ENCODE measurements at regions not wholly inside any gene's neighbourhood (a gene's known extent, or its start where the extent isn't known, plus 50 kb on each side); places are given as distances from the start of the nearest gene placed in this dataset.

DNA sequence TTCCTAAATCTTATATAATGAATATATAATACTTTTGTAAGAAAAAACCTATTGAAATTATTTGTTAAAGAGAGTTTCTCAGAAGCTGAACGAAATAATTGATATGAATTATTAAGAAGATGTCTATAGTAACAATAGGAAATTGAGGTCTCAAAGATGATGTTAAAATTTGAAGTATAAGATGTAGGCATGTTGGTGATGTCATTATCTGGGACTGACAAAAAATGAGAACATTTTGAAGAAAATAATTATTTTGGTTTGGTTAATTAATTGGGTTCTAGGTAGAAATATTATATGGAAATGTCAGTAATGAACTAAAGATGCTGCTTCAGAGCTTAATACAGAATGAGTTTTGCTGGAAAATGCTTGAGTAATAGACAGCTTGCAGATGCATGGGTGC, 501.4 kb upstream of the ST8SIA4 start:
- Histone ChIP-seq H4K20me1 (ENCODE audit: insufficient read depth, low read length) (no peaks in the 10 kb centered on the region), H3K4me3 (ENCODE audit: low read length) (no peak overlapping the region), H3K9me2 (replicated peaks; ENCODE audit: insufficient read depth, low read length) (no peaks in the 10 kb centered on the region), H3K9ac (ENCODE audit: low read length) (no peak overlapping the region), H3K27ac (ENCODE audit: low read length) (no peak overlapping the region), H3F3A (ENCODE audit: insufficient read depth, low read length) (no peaks in the 10 kb centered on the region), H3K4me1 (ENCODE audit: low read length) (no peaks in the 10 kb centered on the region), H3K9me3 (replicated peaks; ENCODE audit: insufficient read depth, low read length) (no peaks in the 10 kb centered on the region), H3K36me3 (replicated peaks; ENCODE audit: insufficient read depth, low read length) (no peaks in the 10 kb centered on the region), H3K79me2 (ENCODE audit: low read length) (no peaks in the 10 kb centered on the region), H2AFZ (ENCODE audit: low read length) (no peak overlapping the region), H3K4me2 (ENCODE audit: low read depth, low read length) (no peak overlapping the region), H3K27me3 (replicated peaks; ENCODE audit: insufficient read depth, low read length) (no peaks in the 10 kb centered on the region)
- DNase-seq = no peak
- TF ChIP-seq, protein P1, sequence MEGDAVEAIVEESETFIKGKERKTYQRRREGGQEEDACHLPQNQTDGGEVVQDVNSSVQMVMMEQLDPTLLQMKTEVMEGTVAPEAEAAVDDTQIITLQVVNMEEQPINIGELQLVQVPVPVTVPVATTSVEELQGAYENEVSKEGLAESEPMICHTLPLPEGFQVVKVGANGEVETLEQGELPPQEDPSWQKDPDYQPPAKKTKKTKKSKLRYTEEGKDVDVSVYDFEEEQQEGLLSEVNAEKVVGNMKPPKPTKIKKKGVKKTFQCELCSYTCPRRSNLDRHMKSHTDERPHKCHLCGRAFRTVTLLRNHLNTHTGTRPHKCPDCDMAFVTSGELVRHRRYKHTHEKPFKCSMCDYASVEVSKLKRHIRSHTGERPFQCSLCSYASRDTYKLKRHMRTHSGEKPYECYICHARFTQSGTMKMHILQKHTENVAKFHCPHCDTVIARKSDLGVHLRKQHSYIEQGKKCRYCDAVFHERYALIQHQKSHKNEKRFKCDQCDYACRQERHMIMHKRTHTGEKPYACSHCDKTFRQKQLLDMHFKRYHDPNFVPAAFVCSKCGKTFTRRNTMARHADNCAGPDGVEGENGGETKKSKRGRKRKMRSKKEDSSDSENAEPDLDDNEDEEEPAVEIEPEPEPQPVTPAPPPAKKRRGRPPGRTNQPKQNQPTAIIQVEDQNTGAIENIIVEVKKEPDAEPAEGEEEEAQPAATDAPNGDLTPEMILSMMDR (IDR thresholded peaks at IDR 0.05; ENCODE audit: low read length) = no peak
- TF ChIP-seq EZH2phosphoT487 (IDR thresholded peaks at IDR 0.05; ENCODE audit: low read length) = no peak
- TF ChIP-seq EZH2 (optimal IDR thresholded peaks at IDR 0.05; ENCODE audit: low read depth, low read length) = no peak

DNA sequence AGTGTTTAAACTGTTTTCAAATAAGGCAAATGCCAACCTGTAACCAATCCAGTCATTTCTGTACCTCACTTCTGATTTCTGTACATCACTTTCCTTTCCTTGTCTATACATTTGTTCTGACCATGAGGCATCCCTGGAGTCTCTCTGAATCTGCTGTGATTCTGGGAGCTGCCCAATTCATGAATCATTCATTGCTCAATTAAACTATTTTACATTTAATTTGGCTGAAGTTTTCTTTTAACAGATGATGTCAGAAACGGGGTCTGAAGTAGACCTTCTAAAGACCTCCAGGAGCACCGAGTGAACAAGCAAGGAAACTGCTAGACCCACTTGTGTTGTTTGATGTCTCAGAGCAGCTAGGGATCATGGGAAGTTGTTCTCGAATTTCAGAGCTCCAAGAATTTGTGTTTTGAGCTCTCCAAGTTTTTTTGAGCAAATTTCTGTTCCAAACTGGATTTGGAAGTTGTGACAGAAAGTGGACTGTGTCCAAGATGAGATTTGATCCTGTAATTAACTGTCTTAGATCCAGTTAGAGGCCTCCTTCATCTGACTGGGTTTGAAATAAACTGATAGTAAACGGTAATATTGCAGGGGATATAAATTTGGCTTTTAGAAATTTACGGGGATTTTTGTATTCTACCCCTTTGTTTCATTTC, 490.8 kb upstream of the ST8SIA4 start:
- Histone ChIP-seq H3K9me3 (replicated peaks; ENCODE audit: insufficient read depth, low read length) (no peaks in the 10 kb centered on the region), H2AFZ (ENCODE audit: low read length) (no peak overlapping the region), H3K4me1 (ENCODE audit: low read length) (no peaks in the 10 kb centered on the region), H3K9ac (ENCODE audit: low read length) (no peak overlapping the region), H3K79me2 (ENCODE audit: low read length) (no peaks in the 10 kb centered on the region), H3K4me3 (ENCODE audit: low read length) (no peak overlapping the region), H3K27ac (ENCODE audit: low read length) (no peak overlapping the region), H3F3A (ENCODE audit: insufficient read depth, low read length) (no peaks in the 10 kb centered on the region), H3K27me3 (replicated peaks; ENCODE audit: insufficient read depth, low read length) (no peaks in the 10 kb centered on the region), H4K20me1 (ENCODE audit: insufficient read depth, low read length) (no peaks in the 10 kb centered on the region), H3K36me3 (replicated peaks; ENCODE audit: insufficient read depth, low read length) (no peaks in the 10 kb centered on the region), H3K9me2 (replicated peaks; ENCODE audit: insufficient read depth, low read length) (no peaks in the 10 kb centered on the region), H3K4me2 (ENCODE audit: low read depth, low read length) (no peak overlapping the region)
- TF ChIP-seq, protein P1 (IDR thresholded peaks at IDR 0.05; ENCODE audit: low read length) = no peak
- no peak for TF ChIP-seq EZH2phosphoT487 (IDR thresholded peaks at IDR 0.05; ENCODE audit: low read length)
- no peak for TF ChIP-seq EZH2 (optimal IDR thresholded peaks at IDR 0.05; ENCODE audit: low read depth, low read length)
- DNase-seq = no peak

DNA sequence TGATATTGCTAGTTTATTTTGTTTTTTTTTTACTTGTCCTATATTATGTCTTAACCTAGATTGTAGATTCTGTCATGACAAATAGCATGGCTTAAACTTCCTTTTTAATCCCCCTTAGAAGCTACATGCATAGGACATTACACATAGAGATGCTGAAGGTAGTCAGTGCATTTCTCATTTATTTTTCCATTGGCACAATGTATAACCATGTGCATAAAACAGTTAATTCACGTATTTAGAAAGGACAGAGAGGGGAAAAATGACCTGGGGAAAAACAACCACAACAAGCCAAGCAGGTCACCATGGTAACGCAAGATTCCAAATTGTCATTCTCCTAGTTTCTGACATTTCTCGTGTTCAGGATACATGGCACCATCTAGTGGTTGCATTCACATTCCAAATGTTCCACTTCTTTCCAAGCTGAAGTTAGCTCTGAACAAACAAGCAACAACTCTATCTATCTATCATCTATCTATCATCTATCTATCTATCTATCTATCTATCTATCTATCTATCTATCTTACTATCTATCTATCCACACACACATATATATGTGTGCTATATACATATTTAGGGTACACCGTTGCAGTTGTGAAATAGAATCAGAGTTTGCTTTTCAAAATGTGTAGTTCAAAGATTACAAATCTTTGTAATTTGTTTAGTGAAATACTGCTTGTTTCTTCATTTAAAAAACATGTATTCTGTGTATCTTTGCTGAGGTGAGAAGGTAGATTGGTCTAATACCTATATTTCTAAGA, 487.2 kb upstream of the ST8SIA4 start:
- Histone ChIP-seq H3K4me1 (ENCODE audit: low read length) (no peaks in the 10 kb centered on the region), H3K4me2 (ENCODE audit: low read depth, low read length) (no peak overlapping the region), H3F3A (ENCODE audit: insufficient read depth, low read length) (no peaks in the 10 kb centered on the region), H2AFZ (ENCODE audit: low read length) (no peak overlapping the region), H3K27ac (ENCODE audit: low read length) (no peak overlapping the region), H3K9me3 (replicated peaks; ENCODE audit: insufficient read depth, low read length) (no peaks in the 10 kb centered on the region), H3K9ac (ENCODE audit: low read length) (no peak overlapping the region), H3K4me3 (ENCODE audit: low read length) (no peak overlapping the region), H3K9me2 (replicated peaks; ENCODE audit: insufficient read depth, low read length) (no peaks in the 10 kb centered on the region), H3K36me3 (replicated peaks; ENCODE audit: insufficient read depth, low read length) (no peaks in the 10 kb centered on the region), H4K20me1 (ENCODE audit: insufficient read depth, low read length) (no peaks in the 10 kb centered on the region), H3K79me2 (ENCODE audit: low read length) (no peaks in the 10 kb centered on the region), H3K27me3 (replicated peaks; ENCODE audit: insufficient read depth, low read length) (no peaks in the 10 kb centered on the region)
- DNase-seq = peak; percentile 49
- TF ChIP-seq EZH2 (optimal IDR thresholded peaks at IDR 0.05; ENCODE audit: low read depth, low read length) = no peak
- TF ChIP-seq, protein P1 (IDR thresholded peaks at IDR 0.05; ENCODE audit: low read length) = peak; percentile 58
- TF ChIP-seq EZH2phosphoT487 (IDR thresholded peaks at IDR 0.05; ENCODE audit: low read length) = no peak
